ENCODE measurements at regions not wholly inside any gene's neighbourhood (a gene's known extent, or its start where the extent isn't known, plus 50 kb on each side); places are given as distances from the start of the nearest gene placed in this dataset.

GRCh38 chr6:80872951-80873308 is 766.5 kb downstream of the BCKDHB start:
- TF ChIP-seq POLR2AphosphoS5 (IDR thresholded peaks at IDR 0.05; ENCODE audit: borderline replicate concordance, low read depth, low read length) (no peak), EZH2 (IDR thresholded peaks at IDR 0.05) (no peak)
